Activated CD8-positive, alpha-beta memory T cell treated with anti-CD3 and anti-CD28 coated beads for 36 hours (primary cell): ENCODE measurements at regions not wholly inside any gene's neighbourhood (a gene's known extent, or its start where the extent isn't known, plus 50 kb on each side); places are given as distances from the start of the nearest gene placed in this dataset.
"Not testable (repeated sequence)": the region's sequence is repeated elsewhere in the genome, so short reads cannot be mapped to it uniquely, and the experiment has no call there.

Source experiments
- CTCF ChIA-PET: fragments of 350-600 bp; sonication (Branson Sonifier 250); formaldehyde crosslinking; loops from one replicate; lab custom pipeline; 2021; ENCODE audit warnings: antibody characterized with exemption; lab: Charles Lee
- POLR2A ChIA-PET: fragments of 350-600 bp; sonication (Branson Sonifier 250); formaldehyde crosslinking; loops from one replicate; lab custom pipeline; 2021; ENCODE audit warnings: antibody characterized with exemption; lab: Charles Lee

- POLR2A ChIA-PET: interaction anchor here (1.1 kb wide), 1 partner anchor 8 kb away, joined by 4 read pairs; a partner anchor contains a TSS
- CTCF ChIA-PET: not testable (repeated sequence)
These were observed 104.3 kb downstream of the HFE start for GRCh38 chr6:26191512-26191911.

DNA sequence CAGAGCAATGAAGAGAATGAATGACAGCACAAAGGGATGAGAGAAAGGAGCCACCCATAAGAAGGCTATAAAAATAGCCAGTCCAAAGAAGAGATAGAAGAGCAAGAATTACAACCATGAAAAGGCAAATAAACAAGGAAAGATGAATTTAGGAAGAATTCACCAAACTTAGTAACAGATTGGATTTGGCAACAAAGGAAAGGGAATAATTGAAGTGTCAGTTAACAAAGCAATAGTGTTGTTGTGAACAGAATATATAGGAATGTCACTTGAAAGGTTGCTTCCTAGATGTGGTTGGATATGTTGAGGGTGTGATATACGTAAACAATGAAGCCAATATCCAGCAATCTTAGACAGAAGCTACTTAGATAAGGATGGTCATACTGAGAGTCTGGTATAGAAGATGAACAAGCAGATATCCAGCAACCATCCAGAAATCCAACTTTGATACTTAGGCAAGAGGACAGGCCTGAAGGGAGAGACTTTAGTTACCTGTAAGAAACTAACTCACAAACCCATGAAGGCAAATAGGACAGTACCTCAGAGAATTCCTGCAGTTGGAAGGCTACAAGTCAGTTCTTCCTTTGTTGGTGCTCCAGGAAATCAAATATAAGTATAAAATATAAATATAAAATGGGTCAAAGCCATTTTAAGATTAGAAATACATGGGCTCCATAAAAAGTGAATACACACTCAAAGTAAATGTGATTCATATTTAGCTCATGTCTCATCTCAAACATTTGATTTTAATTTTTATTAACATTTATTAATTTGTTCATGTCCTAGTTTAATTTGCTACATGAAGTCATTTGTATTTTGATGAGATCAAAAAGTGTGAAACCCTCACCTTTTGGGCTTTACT lies 106.5 kb downstream of the HFE start:
- CTCF ChIA-PET: interaction anchor here (1.3 kb wide), 1 partner anchor 10 kb away, joined by 4 read pairs; a partner anchor contains a TSS
- POLR2A ChIA-PET: interaction anchor here (0.7 to 6.9 kb wide), 6 partner anchors 9 to 69 kb away, joined by 3 to 212 read pairs (median 3); a partner anchor contains a TSS

DNA sequence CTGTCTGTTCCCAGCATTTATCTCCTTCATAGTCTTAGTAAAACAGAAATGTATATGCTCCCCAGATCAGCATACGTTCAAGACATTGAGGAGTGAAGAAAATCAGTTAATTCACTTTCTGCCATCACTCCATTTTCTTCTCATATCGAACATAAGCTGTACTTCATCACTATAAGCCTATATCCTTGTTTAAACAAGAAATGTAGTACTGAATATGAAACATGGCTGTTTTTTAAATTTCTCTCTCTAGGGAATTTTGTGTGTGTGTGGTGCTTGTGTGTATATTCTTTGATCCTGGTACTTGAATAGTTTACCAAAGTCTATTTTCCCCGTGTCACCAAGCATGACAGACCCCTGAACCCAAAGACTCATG lies 107.1 kb downstream of the HFE start:
- CTCF ChIA-PET: no interaction called here
- POLR2A ChIA-PET: interaction anchor here (0.5 to 6.9 kb wide), 8 partner anchors 11 to 70 kb away, joined by 3 to 212 read pairs (median 37); a partner anchor contains a TSS

DNA sequence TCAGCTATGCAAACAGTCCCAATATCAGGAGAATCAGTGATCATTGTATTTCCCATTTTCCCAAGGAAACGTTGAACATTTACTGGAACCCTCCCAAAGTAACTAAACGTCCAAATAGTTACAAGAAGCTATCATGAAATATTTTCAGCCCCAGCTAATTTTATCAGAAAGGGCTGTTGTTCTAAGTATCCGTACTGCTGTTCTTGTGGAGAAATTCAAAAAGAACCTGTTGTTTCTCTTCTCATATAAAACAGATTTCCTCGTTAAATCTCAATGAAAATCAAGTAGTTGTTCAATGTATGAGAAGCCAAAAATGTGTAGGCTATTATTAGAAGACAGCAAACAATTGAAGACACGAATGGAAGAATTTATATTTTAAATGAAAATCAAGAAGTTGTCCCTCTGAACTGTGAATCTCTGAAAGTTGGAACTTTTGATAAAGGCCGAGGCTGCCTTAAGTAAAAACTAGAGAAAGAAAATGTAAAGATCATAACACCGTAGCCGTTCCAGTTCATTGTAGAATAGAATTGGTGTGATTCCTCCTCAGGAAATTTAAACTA lies 107.7 kb downstream of the HFE start:
- CTCF ChIA-PET: interaction anchor here (0.7 to 1.7 kb wide), 2 partner anchors 11 to 885 kb away, joined by 3 to 4 read pairs; a partner anchor contains a TSS
- POLR2A ChIA-PET: interaction anchor here (0.5 to 6.9 kb wide), 11 partner anchors 9 to 90 kb away, joined by 3 to 212 read pairs (median 45); a partner anchor contains a TSS

DNA sequence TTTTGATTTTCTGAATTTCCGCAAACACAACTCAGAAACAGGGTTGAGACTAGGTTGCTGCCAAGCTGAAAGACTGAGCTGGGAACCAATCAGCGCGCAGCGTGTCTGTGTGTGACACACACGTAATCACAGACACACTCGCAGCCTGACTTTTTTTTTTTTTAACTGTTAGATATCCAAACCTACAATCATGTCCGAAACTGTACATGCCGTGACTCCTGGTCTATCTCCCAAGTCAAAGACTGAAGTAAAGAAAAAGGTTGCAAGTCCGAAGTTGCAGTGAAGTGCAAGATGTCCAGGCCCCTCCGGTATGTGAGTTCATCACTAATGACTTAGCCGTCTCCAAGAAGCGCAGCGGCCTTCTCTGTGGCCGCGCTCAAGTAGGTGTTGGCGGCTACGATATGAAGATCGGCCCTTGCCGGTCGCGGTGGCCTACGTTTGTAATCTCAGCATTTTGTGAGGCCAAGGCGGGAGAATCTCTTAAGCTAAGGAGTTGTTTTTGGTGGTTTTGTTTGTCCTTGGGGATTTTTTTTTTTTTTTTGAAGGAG lies 108.2 kb downstream of the HFE start:
- ChIA-PET CTCF (interaction anchor here (0.7 to 1.7 kb wide), 2 partner anchors 12 to 884 kb away, joined by 3 to 4 read pairs; a partner anchor contains a TSS), POLR2A (interaction anchor here (0.7 to 6.9 kb wide), 14 partner anchors 7 to 114 kb away, joined by 3 to 212 read pairs (median 48); a partner anchor contains a TSS)

DNA sequence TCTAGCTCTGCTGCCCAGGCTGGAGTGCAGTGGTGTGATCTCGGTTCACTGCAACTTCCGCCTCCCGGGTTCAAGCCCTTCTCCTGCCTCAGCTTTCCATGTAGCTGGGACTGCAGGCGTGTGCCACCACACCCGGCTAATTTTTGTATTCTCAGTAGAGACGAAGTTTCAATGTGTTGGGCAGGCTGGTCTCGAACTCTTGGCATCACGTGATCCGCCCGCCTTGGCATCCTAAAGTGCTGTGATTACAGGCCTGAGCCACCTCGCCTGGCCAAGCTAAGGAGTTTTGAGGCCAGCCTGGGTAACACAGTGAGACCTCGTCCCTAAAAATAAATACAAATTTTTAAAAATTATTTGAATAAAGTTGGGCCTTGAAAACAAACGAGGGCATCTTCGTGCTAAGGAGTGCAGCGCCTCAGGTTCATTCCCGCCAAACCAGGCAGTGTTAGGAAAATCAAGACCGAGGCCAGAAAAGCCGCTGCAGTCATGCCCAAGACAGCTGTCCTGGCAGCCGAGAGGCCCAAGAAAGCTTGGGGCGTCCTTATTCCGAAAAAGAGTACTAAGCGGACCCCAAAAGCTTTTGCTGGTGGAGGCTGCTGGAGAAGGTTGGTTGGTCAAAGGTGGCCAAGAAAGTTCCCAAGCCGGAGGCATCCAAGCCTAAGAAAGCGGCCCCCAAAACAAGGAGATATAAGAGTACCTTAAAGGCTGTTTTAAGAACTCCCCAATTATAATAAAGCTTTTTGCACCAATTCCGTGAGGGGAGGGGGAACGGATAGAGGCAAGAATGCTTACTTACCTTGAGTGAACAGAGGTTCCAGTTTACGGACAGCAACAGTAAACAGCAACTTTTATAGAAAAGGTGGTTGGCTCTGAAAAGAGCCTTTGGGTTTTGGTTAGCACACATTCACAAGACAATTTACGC lies 109.0 kb downstream of the HFE start:
- ChIA-PET CTCF (interaction anchor here (0.9 to 2.6 kb wide), 7 partner anchors 12 to 146 kb away, joined by 3 to 8 read pairs (median 4); a partner anchor contains a TSS), POLR2A (interaction anchor here (0.6 to 6.9 kb wide), 21 partner anchors 8 to 951 kb away, joined by 3 to 212 read pairs (median 11); a partner anchor contains a TSS)

GRCh38 chr6:26196846-26197635 lies 109.8 kb downstream of the HFE start:
- ChIA-PET CTCF (interaction anchor here (0.7 to 2.9 kb wide), 11 partner anchors 8 to 949 kb away, joined by 3 to 17 read pairs (median 4); a partner anchor contains a TSS), POLR2A (interaction anchor here (0.6 to 6.9 kb wide), 22 partner anchors 9 to 950 kb away, joined by 3 to 212 read pairs (median 13); a partner anchor contains a TSS)

DNA sequence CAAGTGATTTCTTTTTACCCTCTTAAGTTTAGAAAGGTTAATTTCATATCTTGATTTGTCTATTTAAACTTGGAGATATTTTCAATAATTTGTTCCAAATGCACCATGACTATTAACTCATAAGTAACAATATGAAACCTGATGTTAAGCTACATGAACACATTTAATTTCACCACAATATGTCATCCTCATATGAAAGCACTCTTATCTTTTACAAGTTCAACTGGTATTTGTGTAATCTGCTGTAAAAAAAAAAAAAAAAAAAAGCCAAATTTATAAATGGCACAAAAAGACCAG lies 110.4 kb downstream of the HFE start:
- POLR2A ChIA-PET: interaction anchor here (0.7 to 6.9 kb wide), 20 partner anchors 9 to 1696 kb away, joined by 3 to 212 read pairs (median 20); a partner anchor contains a TSS
- CTCF ChIA-PET: interaction anchor here (0.6 to 2.9 kb wide), 14 partner anchors 9 to 948 kb away, joined by 3 to 17 read pairs (median 4); partner anchors contain the start of gene HMGN4

GRCh38 chr6:26197933-26198721 lies 110.9 kb downstream of the HFE start:
- ChIA-PET POLR2A (interaction anchor here (0.5 to 6.9 kb wide), 26 partner anchors 10 to 1696 kb away, joined by 3 to 212 read pairs (median 10); a partner anchor contains a TSS), CTCF (interaction anchor here (0.6 to 2.9 kb wide), 15 partner anchors 9 to 947 kb away, joined by 3 to 17 read pairs (median 5); partner anchors contain the start of gene HMGN4)

DNA sequence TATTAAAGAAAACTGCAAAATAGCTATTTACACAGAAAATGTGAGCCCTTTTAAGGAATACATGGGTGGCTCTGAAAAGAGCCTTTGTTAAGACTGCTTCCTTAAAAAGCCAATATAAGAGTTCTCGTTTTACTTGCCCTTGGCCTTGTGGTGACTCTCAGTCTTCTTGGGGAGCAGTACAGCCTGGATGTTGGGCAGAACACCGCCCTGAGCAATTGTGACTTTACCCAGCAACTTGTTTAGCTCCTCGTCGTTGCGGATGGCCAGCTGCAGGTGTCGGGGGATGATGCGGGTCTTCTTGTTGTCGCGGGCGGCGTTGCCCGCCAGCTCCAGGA lies 111.5 kb downstream of the HFE start:
- ChIA-PET CTCF (interaction anchor here (1.0 to 2.9 kb wide), 7 partner anchors 10 to 52 kb away, joined by 3 to 17 read pairs (median 4); a partner anchor contains a TSS), POLR2A (interaction anchor here (0.5 to 6.9 kb wide), 23 partner anchors 10 to 1695 kb away, joined by 3 to 212 read pairs (median 9); a partner anchor contains a TSS)

- ChIA-PET CTCF (interaction anchor here (1.0 to 2.9 kb wide), 8 partner anchors 10 to 51 kb away, joined by 3 to 17 read pairs (median 4); a partner anchor contains a TSS), POLR2A (interaction anchor here (0.7 to 6.9 kb wide), 25 partner anchors 8 to 1673 kb away, joined by 3 to 212 read pairs (median 9); a partner anchor contains a TSS)
These were observed 112.0 kb downstream of the HFE start for GRCh38 chr6:26199057-26199772.

DNA sequence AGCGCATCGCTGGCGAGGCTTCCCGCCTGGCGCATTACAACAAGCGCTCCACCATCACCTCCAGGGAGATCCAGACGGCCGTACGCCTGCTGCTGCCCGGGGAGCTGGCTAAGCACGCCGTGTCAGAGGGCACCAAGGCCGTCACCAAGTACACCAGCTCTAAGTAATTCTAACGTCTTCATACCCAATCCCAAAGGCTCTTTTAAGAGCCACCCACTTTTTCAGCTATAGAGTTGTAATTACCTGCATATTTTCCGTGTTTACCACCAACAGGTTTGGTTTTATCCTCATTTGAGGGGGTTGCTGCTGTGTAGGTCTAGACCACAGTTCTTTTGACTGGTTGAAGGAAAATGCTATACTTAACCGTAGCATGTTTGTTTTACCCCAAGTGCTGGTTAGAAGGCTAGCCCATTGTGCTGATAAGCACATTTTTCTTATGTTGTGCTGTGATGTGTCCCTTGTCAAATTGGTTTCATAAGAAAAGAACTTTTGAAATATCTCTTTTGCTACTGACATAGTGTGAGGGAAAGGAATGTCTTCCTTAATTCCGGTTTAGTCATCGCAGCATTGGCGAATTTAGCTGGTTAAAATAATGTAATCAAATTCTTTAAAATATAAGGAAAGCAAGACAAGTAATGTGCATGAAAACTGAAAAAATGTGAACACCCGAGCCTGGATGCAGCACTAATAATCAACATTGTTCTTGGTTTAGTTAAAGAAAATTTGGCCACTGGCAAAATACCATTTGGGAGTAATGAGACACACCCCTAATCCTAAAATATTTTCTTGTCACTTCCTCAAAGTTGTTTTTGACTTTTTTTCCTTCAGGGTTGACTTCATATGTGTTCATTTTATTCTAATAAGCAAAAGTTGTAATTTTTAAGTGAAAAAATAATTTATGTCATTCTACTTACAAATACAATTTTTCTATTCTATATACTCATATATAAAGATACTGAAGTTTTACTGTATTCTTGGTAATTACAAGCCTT lies 112.8 kb downstream of the HFE start:
- POLR2A ChIA-PET: interaction anchor here (0.7 to 6.9 kb wide), 24 partner anchors 9 to 1672 kb away, joined by 3 to 212 read pairs (median 9); a partner anchor contains a TSS
- CTCF ChIA-PET: interaction anchor here (1.5 to 2.9 kb wide), 5 partner anchors 11 to 37 kb away, joined by 3 to 17 read pairs (median 7); a partner anchor contains a TSS

DNA sequence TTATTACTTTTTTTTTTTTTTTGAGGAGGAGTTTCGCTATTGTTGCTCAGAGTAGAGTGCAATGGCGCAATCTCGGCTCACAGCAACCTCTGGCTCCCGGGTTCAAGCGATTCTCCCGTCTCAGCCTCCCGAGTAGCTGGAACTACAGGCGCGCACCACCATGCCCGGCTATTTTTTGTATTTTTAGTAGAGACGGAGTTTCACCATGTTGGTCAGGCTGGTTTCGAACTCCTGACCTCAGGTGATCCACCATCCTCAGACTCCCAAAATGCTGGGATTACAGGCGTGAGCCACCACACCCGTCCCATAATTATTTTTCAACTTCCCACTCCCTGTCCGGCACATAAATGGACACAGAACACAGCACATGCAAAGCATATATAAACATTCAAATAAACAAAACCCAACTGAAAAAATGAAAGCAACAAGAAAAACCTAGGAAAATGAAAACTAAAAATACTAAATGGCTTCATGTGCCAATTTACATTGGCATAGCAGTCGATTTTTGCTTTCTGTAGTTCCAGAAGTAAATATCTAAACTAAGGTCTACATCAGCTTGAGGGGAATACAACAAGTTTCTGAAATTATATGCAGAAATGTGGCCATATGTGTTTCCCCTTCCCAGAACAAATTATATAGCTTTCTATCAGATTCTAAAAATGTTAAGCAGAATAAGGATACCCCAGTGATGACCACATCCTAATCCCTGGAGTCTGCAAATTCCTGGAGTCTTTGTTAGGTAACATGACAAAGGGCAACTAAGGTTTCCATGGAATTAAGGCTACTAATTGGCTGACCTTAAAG lies 113.9 kb downstream of the HFE start:
- POLR2A ChIA-PET: interaction anchor here (0.6 to 6.5 kb wide), 2 partner anchors 15 to 18 kb away, joined by 3 to 181 read pairs; a partner anchor contains a TSS
- CTCF ChIA-PET: no interaction called here
